Muscle layer of colon (tissue), 2 donors: ENCODE measurements at regions not wholly inside any gene's neighbourhood (a gene's known extent, or its start where the extent isn't known, plus 50 kb on each side); places are given as distances from the start of the nearest gene placed in this dataset.

Experiments used
- H3K27ac ChIP-seq: one replicate; pipeline ENCODE4 v1.7.0; 2013; ENCODE audit warnings: low read depth, mild to moderate bottlenecking, low read length, moderate library complexity
- H3K27me3 ChIP-seq, 2 donors: one replicate each; pipeline ENCODE4 v1.7.0; 2013; ENCODE audit warnings: low read length in 2 of 2, mild to moderate bottlenecking in 2 of 2; ENCODE audit not compliant: insufficient read depth in 2 of 2, control insufficient read depth in 1 of 2
- H3K36me3 ChIP-seq: one replicate; pipeline ENCODE4 v1.7.0; 2013; ENCODE audit warnings: mild to moderate bottlenecking, low read length; ENCODE audit not compliant: insufficient read depth
- H3K4me1 ChIP-seq: one replicate; pipeline ENCODE4 v1.7.0; 2013; ENCODE audit warnings: mild to moderate bottlenecking, low read length; ENCODE audit not compliant: insufficient read depth
- H3K4me3 ChIP-seq, 2 donors: one replicate each; pipeline ENCODE4 v1.7.0; 2013; ENCODE audit warnings: low read length in 2 of 2, low read depth in 1 of 2, mild to moderate bottlenecking in 1 of 2, moderate library complexity in 1 of 2
- H3K9ac ChIP-seq: one replicate; pipeline ENCODE4 v1.7.0; 2013; ENCODE audit warnings: low read length
- H3K9me3 ChIP-seq: one replicate; pipeline ENCODE4 v1.7.0; 2013; ENCODE audit warnings: mild to moderate bottlenecking, low read length
- donor health status: abdominal sarcoma.
- donor health status: Adenocarcinoma of cecum.

DNA sequence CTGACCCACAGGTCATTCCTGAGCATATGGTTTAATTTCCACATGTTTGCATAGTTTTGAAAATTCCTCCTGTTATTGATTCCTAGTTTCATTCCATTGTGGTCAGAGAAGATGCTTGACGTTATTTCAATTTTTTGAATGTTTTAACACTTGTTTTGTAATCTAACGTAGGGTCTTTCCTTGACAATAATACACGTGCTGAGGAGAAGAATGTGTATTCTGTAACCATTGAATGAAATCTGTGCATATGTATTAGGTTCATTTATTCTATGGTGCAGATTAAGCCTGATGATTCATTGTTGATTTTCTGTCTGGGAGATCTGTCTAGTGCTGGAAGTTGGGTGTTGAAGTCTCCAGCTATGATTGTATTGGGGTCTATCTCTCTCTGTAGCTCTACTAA, 486.4 kb upstream of the RPS6KA3 start:
- no peaks in the 10 kb centered on the region for H3K4me1 ChIP-seq
- peaks cover 0 to 8% of the 10 kb centered on the region in 2 donors for H3K27me3 ChIP-seq
- no peak overlapping the region for H3K4me3 ChIP-seq
- H3K36me3 ChIP-seq, result no peaks in the 10 kb centered on the region
- no peak overlapping the region for H3K27ac ChIP-seq
- H3K9ac ChIP-seq, result no peak overlapping the region
- H3K9me3 ChIP-seq, result no peaks in the 10 kb centered on the region

DNA sequence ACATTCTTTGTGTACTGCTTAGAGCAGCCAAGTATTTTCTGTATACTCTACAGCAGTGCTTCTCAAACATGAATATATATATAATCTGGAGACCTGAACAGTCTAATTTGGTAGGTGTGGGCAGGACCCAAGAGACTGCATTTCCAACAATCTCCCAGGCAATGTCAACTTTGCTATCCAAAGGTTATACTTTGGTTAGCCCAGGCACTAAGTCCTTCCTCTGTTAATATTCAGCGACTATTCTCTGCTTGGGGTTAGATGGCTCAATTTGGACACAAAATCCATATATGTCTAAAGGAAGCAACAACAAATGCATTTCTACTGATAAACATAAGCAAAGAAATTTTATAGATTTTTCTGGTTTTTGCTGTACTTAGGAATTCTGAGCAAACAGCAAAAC, 480.0 kb upstream of the RPS6KA3 start:
- Histone ChIP-seq H3K36me3 (no peaks in the 10 kb centered on the region), H3K27ac (no peak overlapping the region), H3K9ac (no peak overlapping the region), H3K9me3 (no peaks in the 10 kb centered on the region), H3K4me3 (no peak overlapping the region), H3K4me1 (no peaks in the 10 kb centered on the region), H3K27me3 (no peaks in the 10 kb centered on the region)

DNA sequence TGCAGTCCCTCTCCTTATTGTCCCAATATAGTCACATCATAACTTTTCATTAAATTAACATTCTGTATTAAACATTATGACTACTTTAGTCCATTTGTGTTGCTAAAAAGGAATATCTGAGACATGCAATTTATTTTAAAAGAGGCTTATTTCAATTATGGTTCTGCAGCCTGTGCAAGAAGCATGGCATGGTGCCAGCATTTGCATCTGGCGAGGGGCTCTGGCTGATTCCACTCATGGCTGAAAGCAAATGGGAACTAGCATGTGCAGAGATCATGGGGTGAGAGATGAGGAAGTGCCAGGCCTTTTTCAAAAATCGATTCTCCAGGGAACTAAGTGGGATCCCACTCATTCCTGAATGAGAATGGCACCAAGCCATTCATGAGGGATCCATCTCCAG, 476.3 kb upstream of the RPS6KA3 start:
- H3K4me1 ChIP-seq, result no peaks in the 10 kb centered on the region
- no peak overlapping the region for H3K4me3 ChIP-seq
- no peaks in the 10 kb centered on the region for H3K27me3 ChIP-seq
- no peak overlapping the region for H3K9ac ChIP-seq
- no peak overlapping the region for H3K27ac ChIP-seq
- H3K36me3 ChIP-seq, result no peaks in the 10 kb centered on the region
- H3K9me3 ChIP-seq, result no peaks in the 10 kb centered on the region

DNA sequence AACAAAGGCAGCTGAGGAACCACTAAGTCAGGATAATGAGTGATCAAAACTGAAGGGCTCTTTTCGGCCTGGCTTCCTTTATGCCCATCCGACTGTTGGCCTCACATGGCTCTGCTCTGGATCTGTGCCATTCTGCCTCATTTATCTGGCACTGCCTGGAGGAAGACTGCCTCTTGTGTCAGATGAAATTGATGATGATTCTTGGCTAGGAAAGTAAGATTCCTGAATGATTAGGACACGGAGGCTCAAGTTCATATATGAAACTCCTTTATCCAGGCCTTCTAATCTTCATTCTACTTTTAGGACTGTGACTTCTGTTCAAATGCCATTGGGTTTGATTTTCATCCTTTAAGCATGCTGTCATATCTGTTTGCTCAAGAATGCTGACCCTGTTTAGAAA, 475.4 kb upstream of the RPS6KA3 start:
- H3K9me3 ChIP-seq, result no peaks in the 10 kb centered on the region
- no peak overlapping the region for H3K4me3 ChIP-seq
- no peaks in the 10 kb centered on the region for H3K27me3 ChIP-seq
- H3K36me3 ChIP-seq, result no peaks in the 10 kb centered on the region
- H3K4me1 ChIP-seq, result no peaks in the 10 kb centered on the region
- H3K9ac ChIP-seq, result no peak overlapping the region
- no peak overlapping the region for H3K27ac ChIP-seq

DNA sequence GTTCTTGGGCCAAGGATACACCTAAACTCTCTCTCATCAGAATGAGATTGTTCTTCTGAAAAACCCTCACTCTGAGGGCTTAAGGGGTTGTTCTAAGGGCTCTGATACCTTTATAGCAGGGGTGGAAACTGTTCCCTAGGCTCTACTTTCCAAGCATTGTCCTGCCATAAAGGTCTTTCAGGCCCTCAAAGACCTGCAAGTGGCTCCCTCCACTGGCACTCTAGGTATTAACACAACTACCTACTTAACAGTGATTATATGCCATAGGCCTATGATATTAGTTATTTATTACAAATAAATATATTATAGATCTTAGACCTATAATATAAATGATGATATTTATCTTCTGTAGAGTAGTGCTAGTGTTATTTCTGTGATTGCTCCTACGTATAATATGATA, 473.7 kb upstream of the RPS6KA3 start:
- H3K9me3 ChIP-seq, result no peaks in the 10 kb centered on the region
- no peaks in the 10 kb centered on the region for H3K36me3 ChIP-seq
- H3K9ac ChIP-seq, result no peak overlapping the region
- no peak overlapping the region for H3K4me3 ChIP-seq
- H3K27me3 ChIP-seq, result no peaks in the 10 kb centered on the region
- no peak overlapping the region for H3K27ac ChIP-seq
- no peaks in the 10 kb centered on the region for H3K4me1 ChIP-seq

DNA sequence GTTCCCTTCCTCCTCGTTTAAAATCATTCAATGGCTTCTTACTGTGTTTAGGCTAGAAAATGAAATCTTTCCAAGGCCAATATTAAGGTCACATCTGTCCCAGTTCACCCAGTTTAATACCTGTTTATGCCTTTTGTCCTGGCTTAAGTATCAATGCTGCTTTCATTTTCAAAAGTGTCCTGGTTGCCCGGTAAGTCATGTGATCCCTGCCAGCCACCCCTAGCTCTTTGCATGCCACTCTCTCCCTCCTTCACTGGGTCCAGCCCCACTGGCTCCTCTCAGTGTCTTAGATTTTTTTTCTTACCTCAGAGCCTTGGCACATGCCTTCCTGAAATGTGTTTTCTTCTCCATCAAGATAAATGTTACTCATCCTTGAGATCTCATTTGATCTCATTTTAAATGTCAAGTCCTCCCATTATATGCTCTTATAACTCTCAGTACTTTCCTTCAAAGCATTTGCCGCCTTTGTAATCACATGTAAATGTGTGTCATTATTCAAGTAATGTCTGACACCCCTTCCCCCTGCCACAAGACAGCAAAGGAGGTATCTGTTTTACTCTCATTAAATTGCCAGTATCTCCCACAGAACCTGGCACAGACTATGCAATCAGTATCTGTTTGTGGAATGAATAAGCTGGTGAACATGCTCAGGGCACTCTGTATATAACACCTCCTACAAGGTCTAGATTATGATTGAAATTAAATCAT, 472.5 kb upstream of the RPS6KA3 start:
- Histone ChIP-seq H3K36me3 (no peaks in the 10 kb centered on the region), H3K9me3 (no peaks in the 10 kb centered on the region), H3K27me3 (no peaks in the 10 kb centered on the region), H3K27ac (no peak overlapping the region), H3K4me3 (no peak overlapping the region), H3K4me1 (no peaks in the 10 kb centered on the region), H3K9ac (no peak overlapping the region)

DNA sequence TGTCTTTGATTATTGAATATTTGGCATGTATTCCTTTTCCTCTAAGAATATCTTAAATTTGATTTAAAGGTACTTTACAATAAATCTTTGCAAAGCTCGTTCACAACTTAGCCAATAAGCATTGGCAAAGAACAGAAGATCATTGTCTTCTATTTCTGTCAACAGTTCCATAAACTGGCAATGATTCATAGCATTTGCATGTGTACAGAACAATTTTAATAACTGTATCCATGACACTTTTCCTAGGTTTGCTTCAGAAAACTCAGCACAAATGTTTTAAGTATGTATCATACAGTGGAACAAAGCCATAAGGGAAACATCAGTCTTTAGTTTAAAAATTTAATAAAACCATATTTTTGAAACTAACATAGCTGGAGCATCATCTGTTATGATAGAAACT, 462.7 kb upstream of the RPS6KA3 start:
- Histone ChIP-seq H3K27me3 (no peaks in the 10 kb centered on the region), H3K4me1 (no peaks in the 10 kb centered on the region), H3K9me3 (no peaks in the 10 kb centered on the region), H3K27ac (no peak overlapping the region), H3K36me3 (no peaks in the 10 kb centered on the region), H3K4me3 (no peak overlapping the region), H3K9ac (no peak overlapping the region)

DNA sequence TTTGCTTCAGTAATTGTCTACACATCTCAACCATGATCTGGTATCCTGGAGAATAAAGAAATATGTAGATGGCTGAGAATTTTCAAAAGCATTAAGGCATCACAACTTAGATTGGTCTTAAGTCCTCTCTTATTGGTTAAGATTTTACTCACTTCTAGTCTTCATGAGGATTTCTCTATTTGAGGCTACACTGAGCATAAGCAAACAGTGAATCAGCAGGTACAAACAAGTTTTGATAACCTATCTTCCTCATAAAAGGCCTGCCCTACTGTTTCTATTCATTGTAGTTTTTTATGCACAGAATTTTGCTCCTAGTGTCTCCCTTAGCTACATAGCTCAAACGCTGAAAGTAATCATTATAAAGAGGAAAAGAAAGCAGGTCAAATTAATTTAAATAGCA, 460.7 kb upstream of the RPS6KA3 start:
- Histone ChIP-seq H3K27ac (no peak overlapping the region), H3K36me3 (no peaks in the 10 kb centered on the region), H3K4me1 (no peaks in the 10 kb centered on the region), H3K27me3 (no peaks in the 10 kb centered on the region), H3K9ac (no peak overlapping the region), H3K4me3 (no peak overlapping the region), H3K9me3 (no peaks in the 10 kb centered on the region)

DNA sequence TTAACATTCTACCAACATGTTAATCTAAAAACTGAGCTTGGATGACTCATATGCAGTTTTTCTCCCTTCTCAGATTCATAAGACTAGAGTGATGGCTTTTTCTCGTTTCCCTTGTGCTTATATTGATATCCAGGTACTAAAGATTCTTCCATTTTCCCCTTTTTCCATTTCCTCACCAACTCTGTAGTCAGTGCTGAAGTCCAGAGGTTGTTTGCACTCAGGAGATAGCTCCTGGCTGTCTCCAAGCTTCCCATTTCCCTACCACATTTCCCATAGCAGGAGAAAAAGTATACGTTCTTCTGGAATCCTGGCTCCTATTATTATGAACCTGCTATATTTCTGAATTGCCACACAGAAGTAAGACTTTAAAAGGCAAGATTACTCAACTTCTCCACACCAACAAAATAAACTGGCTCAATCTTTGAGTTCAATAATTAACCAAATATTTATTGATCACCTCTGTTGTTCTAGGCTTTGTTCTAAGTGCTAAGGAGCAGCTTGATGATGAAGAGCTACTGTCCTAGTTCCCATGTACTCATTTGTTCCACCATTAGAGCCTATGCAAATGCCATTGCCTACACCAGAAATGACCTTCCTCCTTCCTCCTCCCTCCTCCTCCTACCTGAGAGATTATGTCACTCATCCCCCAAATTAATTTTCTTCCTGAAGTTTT, 454.4 kb upstream of the RPS6KA3 start:
- no peak overlapping the region for H3K27ac ChIP-seq
- H3K36me3 ChIP-seq, result no peaks in the 10 kb centered on the region
- no peaks in the 10 kb centered on the region for H3K27me3 ChIP-seq
- no peak overlapping the region for H3K4me3 ChIP-seq
- no peak overlapping the region for H3K9ac ChIP-seq
- H3K9me3 ChIP-seq, result no peaks in the 10 kb centered on the region
- no peaks in the 10 kb centered on the region for H3K4me1 ChIP-seq

DNA sequence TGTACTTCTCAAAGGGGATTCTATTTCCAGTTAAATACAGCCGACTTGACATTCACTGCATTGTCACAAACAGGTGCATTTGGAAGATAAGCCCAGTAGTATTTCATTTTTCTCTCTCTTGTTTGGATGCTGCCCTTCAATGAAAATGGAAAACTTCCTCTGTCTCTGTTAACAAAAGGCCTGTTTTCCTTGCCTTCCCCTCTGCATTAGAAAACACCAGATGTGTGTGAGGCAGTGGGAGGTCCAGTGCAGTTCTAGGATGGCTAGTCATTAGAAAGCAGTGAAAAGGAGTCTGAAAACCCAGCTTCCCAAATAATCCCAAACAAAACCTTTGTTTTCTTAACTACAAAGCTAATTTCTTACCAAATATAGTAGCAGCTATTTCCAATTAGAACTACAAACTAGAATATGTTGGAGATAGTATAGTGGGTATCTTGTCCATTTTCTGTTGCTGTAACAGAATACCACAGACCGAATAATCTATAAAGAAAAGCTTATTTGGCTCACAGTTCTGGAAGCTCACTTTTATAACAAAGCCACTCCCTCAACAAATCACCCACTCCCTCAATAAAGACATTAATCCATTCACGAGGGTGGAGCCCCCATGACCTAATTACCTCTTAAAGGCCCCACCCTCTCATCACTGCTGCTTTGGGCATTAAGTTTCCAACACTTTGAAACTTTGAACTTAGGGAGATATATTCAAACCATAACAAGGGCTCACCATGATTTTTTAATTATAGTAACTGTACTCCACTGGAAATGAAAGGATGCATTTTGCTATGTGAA, 452.1 kb upstream of the RPS6KA3 start:
- Histone ChIP-seq H3K27me3 (no peaks in the 10 kb centered on the region), H3K9me3 (no peaks in the 10 kb centered on the region), H3K36me3 (no peaks in the 10 kb centered on the region), H3K4me1 (no peaks in the 10 kb centered on the region), H3K4me3 (no peak overlapping the region), H3K9ac (no peak overlapping the region), H3K27ac (no peak overlapping the region)

DNA sequence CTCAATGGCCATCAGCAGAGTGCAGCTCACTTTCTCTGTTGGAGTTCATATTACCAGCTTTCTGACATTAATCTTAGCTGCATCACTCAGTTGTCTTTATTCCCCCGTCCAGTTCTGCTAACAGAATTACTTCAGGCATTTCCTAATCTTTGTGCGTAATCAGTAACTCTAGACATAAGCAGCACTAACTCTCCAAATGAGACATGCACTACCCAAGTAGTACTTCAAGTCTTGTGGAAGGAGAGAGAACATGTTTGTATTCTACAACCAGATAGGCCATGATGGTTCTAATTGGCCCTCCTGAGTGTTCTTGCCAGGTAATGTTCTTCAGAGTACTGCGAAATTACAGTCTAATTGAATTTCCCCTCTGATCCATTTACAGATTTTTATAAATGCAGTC, 448.5 kb upstream of the RPS6KA3 start:
- Histone ChIP-seq H3K27ac (no peak overlapping the region), H3K4me1 (no peaks in the 10 kb centered on the region), H3K27me3 (no peaks in the 10 kb centered on the region), H3K36me3 (no peaks in the 10 kb centered on the region), H3K4me3 (no peak overlapping the region), H3K9ac (no peak overlapping the region), H3K9me3 (no peaks in the 10 kb centered on the region)
